IPS-NIHi11 (cell line): ENCODE measurements at regions not wholly inside any gene's neighbourhood (a gene's known extent, or its start where the extent isn't known, plus 50 kb on each side); places are given as distances from the start of the nearest gene placed in this dataset.
A peak's percentile ranks its signal among the peaks of the same experiment; 100 is the strongest.
"Not testable (repeated sequence)": the region's sequence is repeated elsewhere in the genome, so short reads cannot be mapped to it uniquely, and the experiment has no call there.

Experiments
- DNase-seq: peaks from one replicate; pipeline ENCODE4 v3.0.0; 2012; ENCODE audit warnings: mixed read lengths, low spot score

DNA sequence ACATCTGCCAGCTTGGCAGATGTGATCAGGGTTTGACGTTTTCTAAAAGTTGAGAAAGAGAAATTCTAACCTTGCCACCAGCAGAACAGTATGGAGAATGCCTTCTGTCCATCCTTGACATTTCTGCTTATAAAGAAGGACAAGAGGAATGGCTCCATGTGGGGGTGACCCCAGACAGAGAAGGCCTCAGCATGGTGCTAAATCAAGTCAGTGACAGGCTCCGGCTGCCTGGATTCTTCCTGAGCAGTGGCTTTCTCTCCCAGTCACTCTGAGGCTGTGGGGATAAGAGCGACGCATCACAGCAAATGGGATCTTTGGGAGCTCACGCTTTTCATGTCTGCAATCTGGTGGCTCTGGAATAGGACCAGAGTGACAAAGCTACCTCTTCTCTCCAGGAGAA, 640.2 kb upstream of the CAMK1G start:
- no peak for DNase-seq

DNA sequence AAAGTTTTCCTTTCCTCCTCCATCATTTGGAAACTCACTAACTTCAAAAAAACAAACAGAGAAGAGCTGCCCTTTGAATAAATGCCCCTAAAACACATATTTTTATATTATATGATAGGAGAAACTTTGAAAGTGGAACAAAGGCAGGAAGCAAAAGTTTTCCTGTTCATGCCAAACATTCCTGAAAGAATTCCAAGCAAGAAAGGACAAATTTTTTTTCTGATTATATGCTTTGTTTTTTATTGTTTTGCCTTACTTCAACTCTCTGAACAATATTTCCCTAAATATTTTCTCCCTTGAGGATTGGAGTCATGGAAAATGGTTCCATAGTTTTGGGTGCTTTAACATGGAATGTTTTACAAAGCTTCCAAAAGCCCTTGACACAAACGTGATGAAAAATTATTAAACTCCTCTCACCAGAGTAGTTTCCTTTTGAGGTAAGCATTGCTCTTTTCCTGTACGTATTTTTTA, 638.5 kb upstream of the CAMK1G start:
- no peak for DNase-seq

DNA sequence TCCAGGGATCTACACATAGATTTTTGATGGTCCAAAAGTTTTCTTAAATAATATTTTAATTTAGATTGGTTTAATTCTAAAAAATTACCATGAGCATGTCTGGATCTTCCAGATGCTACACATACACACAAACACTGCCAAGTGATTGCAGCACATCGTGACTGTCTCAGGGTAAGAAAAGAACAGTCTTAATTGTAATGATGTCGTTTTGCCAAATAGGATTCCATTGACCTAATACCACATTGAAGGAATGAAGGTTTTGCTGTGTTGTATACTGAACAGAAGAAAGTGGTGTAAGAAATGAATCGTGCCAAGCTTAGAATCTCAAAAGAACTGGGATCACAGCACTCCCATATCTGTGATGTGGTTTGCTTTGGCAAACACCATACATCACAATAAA, 633.3 kb upstream of the CAMK1G start:
- no peak for DNase-seq

DNA sequence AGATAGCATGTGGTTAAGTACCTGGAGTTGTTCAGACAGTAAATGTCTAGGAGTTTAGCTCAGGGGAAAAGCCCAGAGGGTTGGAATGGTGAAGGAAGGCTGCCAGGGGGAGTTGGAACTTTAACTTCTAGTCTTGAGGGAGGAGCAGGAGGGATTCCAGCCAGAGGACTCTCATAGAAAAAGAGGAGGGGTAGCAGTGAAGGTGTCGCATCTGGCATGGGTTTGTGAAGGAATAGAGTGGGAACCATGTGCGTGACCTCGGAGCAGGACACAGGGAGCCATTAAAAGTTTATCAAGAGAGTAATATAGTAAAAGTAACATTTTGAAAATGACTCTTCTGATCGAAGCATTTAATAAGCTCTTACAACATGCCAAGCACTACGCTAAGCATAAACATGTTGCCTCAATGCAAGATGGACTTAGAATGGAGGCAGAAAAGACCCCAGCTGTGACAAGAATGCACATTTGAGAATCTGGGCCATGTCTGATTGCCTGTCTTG, 632.4 kb upstream of the CAMK1G start:
- no peak for DNase-seq

DNA sequence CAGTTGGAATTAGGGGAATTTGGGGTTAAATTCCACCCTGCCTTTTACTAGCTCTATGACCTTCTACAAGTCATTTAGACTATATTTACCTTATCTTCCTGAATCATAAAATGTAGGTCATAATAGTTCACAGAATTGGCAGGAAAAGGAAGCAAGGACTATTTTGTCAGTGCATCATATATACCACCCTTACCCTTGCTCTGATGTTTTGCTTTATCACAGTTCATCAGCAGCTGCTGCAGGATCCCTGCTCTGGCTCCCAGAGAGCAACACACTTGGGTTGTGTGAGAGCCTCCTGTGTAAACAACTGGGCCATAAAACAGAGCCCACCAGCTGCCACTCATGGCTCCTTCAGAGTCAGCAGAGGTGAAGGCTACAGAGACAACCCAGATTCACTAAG, 631.6 kb upstream of the CAMK1G start:
- no peak for DNase-seq

DNA sequence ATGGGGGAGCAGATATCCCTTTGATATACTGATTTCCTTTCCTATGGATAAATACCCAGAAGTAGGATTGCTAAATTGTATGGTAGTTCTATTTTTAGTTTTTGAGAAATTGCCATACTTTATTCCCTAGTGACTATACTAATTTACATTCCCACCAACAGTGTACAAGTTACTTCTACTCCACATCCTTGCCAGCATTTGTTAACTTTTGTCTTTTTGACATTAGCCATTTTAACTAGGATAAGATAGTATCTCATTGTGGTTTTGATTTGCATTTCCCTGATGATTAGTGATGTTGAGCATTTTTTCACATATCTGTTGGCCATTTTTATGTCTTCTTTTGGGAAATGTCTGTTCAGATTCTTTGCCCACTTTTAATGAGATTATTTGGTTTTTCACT, 620.6 kb upstream of the CAMK1G start:
- DNase-seq: no peak

DNA sequence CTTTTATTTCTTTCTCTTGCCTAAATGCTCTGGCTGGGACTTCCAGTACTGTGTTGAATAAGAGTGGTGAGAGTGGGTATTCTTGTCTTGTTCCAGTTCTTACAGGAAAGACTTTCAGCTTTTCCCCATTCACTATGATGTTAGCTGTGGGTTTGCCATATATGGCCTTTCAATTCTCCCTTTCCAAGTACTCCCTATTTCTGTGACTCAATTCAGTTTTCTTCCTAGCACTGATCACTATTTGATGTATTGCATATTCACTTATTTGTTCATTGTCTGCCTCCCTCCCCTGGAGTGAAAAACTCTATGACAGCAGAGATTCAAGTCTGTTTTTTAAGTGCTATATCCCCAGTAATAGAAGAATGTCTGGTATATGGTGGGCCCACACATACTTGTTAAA, 618.2 kb upstream of the CAMK1G start:
- no peak for DNase-seq

DNA sequence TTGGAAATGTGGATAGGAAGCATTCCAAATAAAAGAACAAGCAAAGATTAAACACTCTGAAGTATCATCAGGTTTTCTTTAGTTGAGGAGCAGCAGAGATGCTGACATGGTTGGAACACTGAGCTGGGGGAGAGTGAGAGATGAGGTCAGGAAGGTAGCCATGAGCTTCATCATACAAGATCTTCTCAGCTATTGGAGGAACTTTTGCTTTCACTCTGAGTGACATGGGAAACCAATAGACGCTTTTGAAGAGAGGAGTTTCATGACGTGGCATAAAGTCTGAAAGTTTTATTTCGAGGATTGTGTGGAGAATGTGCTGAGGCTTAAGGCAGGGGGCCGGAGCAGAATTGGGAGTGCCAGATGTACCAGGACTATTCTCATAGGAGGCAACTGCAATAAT, 616.2 kb upstream of the CAMK1G start:
- no peak for DNase-seq

DNA sequence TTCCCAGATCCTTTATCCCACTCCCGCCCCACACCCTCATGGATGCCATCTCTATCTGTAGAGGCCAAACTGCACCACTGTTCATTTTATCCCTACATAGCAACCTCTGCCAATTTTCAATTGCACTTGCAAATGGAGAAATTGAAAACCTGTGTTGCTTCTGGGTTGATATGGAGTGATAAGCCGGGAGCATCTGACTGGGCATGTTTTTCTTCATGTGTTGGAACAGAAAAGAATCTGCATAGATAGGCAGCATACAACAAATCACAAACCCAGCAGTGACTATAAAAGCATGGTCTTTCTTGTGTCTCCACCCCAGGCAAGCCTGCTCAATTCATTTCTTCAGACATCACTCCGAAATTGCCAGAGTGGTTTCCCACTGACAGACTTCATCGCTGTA, 608.8 kb upstream of the CAMK1G start:
- DNase-seq: no peak

DNA sequence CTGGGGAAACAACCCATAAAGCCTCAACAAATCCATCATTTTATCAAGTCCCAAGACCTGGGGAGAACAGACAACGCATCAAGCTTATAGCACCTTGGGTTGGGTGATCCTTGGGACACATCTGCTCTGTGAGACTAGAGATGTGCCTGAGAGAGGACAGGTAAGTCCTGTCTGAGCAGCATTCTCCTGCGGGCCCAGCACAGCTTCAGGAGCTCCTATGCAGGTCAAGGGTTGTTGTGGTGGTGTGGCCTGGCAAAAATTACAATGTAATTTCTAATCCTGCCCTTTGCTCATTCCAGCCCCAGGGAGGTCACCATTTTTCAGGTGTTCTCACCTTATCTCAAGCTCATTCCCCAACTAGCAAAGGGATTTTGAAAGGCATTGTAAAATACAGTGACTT, 608.1 kb upstream of the CAMK1G start:
- no peak for DNase-seq

DNA sequence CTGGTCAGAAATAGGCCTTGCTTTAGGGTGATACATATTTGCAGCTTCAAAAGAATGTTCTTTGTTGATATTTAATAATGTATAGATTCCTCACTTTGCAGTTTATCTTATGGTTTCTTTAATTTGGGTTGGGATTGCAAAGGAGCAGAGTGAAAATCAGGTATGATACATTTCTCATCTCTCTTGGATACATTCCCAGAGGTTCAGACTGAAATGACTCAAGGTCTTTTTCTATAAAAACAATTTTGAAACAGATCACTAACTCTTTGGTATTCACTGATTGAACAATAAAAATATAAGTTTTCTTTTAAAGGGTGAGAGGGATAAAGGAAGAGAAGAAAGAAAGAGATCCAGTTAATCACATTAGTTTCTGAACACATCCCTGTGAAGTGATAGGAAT, 606.5 kb upstream of the CAMK1G start:
- DNase-seq: no peak

DNA sequence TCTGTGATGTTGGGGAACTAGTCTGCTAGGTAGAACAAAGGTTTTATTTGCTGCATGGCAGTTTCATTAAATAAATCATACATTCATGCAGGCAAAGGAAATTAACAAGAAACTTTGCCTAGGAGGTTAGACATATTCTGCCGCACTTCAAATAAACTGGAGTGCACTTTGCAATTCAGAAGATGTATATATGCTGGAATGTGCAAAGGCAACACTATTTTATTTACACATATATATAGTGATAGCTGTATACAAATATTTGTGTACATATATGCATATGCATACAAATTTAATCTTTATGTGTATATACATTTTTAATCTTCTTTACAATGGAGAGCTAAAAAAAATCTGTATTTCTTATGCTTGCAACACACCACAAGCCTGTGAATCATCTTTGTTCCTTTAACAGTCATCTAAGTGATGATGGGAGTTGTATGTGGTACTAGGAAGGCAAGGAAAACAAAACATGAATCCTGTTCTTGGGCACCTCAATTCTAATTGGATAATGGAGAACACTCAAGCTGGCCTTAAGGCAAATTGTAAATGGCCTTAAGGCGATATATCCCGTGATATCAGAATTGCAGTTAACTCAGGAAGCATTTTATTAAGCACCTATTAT, 605.8 kb upstream of the CAMK1G start:
- DNase-seq: no peak

DNA sequence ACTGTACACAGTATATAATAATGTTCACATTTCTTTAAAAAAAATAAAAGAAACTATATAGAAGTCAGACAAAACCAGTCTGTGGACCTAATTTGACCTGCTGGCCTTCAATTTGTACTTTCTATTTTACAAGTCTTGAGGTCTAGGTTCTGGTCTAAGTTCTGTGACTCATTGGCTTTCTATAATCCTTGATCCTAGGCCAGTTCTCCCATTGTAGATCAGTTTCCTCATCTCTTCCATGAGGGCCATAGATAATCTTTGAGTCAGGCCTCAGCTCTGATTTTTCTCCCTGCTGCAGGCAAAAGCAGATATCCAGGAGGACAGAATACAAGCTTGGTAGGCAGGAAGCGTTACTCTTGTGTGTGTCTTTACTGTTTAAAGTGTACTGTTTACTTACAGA, 603.7 kb upstream of the CAMK1G start:
- no peak for DNase-seq

DNA sequence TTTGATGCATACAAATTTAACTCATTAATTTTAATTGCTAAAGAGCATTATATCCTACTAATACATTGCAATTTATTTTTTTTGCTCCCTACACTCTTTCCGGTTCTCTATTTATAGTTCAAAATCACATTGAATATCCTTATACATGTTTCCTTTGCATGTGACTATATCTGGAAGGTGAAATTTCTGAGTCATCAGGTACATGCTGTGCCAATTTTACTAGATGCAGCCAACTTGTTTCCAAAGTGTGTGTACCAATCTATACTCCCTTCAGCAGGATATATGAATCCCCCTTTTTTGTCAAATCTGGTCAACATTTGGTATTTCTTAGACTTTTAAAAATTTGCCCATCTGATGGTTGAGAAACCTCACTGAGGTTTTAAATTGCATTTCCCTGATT, 602.9 kb upstream of the CAMK1G start:
- DNase-seq: no peak

DNA sequence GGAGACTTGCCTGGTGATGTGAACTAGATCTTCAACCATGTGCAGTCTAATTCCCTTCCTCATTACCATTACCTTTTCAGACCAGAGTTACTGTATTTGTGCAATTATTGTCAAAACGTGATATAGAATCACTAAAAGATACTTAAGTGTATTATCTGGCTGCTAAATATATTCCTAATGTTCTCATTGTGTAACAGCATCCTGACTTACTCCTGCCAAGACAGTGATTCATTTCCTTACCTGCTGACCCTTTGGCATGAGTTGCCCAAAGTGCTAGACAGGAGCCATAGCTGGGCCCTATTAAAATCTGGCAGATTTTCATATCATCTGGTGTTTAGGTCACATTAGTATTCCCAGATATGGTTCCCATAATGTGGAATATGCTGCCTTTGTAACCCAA, 598.3 kb upstream of the CAMK1G start:
- no peak for DNase-seq

DNA sequence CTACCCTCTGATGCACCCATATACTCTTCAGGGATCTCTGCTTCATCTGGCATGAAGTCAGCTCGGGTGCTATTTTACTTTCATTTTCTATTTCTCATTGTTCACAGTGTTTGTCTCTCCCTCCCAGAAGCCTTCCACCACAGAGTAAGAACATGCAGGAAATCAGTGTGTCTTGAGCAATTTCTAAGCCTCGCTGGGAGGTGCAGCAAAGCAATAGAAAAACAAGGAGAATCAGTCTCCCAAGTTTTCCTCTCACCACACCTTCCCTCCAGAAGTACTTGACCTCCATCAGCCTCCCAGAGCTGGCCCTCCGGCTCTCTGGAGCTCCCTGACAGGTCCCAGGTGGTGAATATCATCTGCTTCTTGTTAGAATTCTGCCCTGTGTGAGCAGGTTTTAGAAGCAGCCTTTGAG, 594.7 kb upstream of the CAMK1G start:
- no peak for DNase-seq

DNA sequence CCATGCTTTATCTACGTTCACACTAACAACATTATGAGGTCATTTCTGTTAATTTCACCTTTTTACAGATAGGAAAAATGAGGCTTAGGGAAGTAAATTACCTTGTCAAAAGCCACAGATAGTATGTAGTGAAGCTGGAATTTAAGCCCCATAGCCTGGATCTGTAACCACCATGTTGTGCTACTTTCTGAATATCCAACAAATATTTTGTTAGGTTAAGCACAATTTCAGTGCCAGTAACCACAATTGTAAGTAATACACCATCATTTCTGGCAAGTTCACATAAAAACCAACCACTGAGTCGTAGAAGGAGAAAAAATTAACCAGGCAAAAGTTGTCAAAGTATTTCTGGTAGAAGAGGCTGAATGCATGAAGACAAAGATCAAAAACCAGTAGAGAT, 593.1 kb upstream of the CAMK1G start:
- no peak for DNase-seq

DNA sequence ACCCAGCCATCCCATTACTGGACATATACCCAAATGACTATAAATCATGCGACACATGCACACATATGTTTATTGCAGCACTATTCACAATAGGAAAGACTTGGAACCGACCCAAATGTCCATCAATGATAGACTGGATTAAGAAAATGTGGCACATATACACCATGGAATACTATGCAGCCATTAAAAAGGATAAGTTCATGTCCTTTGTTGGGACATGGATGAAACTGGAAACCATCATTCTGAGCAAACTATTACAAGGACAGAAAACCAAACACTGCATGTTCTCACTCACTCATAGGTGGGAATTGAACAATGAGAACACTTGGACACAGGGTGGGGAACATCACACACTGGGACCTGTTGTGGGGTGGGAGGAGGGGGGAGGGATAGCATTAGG, 586.5 kb upstream of the CAMK1G start:
- DNase-seq: not testable (repeated sequence)

DNA sequence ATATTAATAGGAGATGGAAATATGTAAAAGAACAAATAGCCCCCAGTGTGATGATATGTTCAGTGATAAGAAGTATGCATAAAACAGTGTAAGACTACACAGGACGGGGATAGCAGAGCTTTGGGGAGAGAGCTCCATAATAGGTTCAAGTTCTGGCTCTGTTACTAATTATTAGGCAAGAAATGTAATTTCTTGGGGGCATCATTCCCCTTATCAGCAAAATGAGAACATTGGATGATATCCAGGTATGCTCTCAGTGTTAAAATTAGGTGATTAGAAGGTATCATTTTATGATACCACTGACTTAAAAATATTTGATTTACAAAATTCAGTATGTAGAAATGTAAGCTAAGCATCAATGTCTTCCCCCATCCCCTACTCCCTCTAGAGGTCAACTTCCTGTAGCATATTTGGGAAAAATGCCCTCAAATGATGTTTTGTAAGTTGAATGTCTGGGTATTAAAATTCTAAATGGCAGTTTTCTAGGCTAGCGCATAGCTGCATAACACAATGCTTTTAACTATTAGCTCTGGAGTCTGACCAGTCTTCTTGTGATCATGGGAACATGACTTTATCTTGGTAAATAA, 585.7 kb upstream of the CAMK1G start:
- peak; percentile 17 for DNase-seq

DNA sequence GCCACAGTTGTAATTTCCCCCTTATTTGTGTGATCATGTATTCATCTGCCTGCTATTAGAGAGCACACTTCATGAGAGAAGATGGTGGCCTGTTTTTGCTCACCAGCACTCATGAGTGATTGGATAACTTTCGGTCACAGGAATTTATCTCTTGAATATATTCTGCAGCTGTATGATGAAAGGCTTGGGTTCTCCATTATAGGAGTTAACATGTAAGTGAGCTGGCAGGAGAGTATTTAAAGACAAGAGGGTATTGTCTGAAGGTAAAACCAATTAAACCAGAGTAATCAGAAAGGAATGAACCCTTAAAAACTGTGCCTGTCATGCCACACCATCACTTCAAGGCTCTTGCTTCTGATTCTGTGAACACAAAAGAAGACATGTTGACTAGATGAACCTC, 574.9 kb upstream of the CAMK1G start:
- no peak for DNase-seq

DNA sequence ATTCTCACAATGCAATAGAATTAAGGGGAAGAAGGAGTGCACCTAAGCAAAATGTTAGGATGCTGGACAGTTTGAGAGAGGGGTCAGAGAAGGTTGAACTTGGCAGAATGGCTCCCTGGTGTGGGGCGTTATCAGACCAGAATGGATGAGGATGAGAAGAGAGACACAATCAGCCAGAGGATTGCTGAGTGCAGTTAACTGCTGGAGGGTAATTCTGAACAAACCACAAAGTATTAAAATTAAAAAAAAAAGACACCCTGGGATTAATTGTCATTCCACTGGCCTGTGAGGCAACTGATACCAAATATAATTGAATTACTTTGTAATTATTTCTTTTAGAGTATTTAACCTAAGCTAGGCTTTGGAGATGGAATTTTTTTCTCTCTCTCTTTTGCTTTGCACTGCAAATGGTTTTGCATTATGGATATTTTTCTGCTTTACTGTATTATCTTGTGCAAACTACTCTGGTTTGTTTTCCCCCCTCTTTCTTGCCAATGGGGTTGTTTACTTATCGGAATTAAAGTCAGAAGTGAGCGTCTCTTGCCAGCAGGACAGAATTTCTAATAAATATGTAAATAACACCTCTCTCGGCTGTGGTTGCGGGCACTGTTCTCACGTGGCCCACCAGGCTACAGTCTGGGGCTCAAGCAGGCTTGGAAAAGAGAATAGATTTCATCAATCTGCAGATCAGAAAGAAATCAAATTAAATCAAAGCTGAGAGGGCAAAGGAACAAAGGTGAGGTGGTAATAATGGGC, 572.9 kb upstream of the CAMK1G start:
- no peak for DNase-seq

DNA sequence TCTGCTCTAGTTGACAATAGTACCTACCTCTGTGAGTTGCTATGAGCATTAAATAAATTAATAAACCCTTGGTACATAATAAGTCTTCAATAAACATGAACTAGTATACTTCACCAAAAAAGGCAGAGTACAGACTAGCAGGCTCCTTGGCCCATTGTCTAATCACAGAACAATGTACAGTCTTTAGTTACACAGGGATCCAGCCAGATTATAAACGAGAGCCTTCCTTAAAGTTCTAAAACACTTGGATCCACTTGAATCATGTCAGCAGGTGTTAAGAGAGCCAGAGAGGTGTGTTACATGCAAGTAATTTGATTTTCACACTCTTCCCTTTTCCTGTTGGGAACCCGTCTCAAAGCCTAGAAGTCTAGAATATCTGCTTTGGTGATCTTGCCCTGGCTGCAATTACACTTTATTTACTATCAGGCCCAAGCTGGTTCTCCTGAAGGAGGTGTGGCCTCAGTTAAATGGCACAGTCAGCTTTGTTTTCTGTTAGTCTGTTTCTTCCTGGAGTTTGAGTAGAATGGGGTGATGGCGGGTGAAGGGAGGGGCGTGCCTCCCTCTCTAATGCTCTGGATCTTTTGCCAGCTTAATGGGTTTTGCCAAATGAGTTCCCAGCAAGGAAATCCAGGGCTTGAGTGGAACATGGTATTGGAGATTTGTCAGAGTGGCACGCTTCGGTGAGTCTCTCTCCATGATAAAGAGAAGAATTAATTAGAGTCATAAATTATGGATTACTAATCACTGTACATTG, 570.9 kb upstream of the CAMK1G start:
- no peak for DNase-seq

DNA sequence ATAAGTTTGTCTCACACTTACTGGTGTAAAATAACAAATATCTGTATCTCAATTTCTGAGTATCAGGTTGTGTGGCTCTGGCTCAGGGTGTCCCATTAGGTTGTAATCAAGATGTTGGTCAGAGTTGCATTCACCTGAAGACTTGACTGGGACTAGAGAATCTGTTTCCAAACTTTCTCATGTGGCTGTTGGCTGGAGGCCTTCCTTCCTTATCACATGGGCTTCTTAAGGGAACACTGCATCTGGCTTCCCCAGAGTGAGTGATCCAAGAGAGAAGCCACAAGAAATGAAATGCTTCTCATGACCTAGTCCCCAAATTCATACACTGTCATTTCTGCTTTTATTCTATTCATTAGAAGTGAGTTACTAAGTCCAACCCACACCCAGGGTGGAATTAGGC, 568.4 kb upstream of the CAMK1G start:
- no peak for DNase-seq
